Lower lobe of right lung (tissue), 2 donors: ENCODE measurements at regions not wholly inside any gene's neighbourhood (a gene's known extent, or its start where the extent isn't known, plus 50 kb on each side); places are given as distances from the start of the nearest gene placed in this dataset.

ENCODE experiments used
- ATAC-seq, 2 donors: fragments of 200-7000 bp; cut with Tn5 transposase; one replicate each; pipeline ENCODE4 v1.9.1; 2020 to 2022; ENCODE audit warnings: mild to moderate bottlenecking in 2 of 2, moderate library complexity in 2 of 2
- DNase-seq: peaks from one replicate; pipeline ENCODE4 v3.0.0-alpha.2; 2020
- H3K27ac ChIP-seq: fragments of 200-600 bp; one replicate; pipeline ENCODE4 v1.8.0; 2022
- H3K27me3 ChIP-seq: fragments of 200-600 bp; one replicate; pipeline ENCODE4 v1.8.0; 2022; ENCODE audit warnings: low read depth
- H3K36me3 ChIP-seq: fragments of 200-600 bp; one replicate; pipeline ENCODE4 v1.8.0; 2022; ENCODE audit warnings: mild to moderate bottlenecking
- H3K4me1 ChIP-seq: fragments of 200-600 bp; one replicate; pipeline ENCODE4 v1.8.0; 2022
- H3K4me3 ChIP-seq: fragments of 200-600 bp; one replicate; pipeline ENCODE4 v1.8.0; 2022; ENCODE audit warnings: mild to moderate bottlenecking
- H3K9me3 ChIP-seq: fragments of 200-600 bp; one replicate; pipeline ENCODE4 v1.8.0; 2022
- CTCF ChIP-seq: fragments of 200-600 bp; IDR thresholded peaks from one replicate; pipeline ENCODE4 v1.8.0; 2022; ENCODE audit warnings: antibody characterized with exemption, mild to moderate bottlenecking
- intact Hi-C: fragments of 100-400 bp; cut with DNase I; formaldehyde crosslinking; loops from one replicate; pipeline ENCODE4 v1.11.0; 2022
- donor health status: DM: no; HTN: yes; CAD: no; lungs with severe emphysema.

- H3K27ac ChIP-seq = no peak overlapping the region
- H3K27me3 ChIP-seq = no peaks in the 10 kb centered on the region
- TF ChIP-seq CTCF = no peak
- H3K4me3 ChIP-seq = no peak overlapping the region
- H3K4me1 ChIP-seq = no peaks in the 10 kb centered on the region
- DNase-seq (no peak), ATAC-seq (no peak)
- no peaks in the 10 kb centered on the region for H3K36me3 ChIP-seq
- intact Hi-C loops = no loop called here
- no peaks in the 10 kb centered on the region for H3K9me3 ChIP-seq
Measured at GRCh38 chr5:101796427-101796826, 499.7 kb downstream of the SLCO4C1 start.

DNA sequence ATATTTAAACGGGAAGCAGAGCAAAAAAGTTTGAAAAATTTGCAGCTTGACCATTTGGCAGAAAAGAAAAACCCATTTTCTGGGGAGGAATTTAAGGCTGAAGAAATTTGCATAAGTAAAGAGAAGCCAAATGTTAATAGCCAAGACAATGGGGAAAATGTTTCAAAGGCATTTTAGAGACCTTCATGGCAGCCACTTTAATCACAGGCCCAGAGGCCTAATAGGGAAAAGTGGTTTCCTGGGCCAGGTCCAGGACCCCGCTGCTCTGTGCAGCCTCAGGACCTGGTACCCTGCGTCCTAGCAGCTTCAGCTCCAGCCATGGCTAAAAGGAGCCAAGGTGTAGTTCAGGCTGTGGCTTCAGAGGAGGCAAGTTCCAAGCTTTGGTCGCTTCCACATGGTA, 507.3 kb downstream of the SLCO4C1 start:
- Histone ChIP-seq H3K27me3 (no peaks in the 10 kb centered on the region), H3K9me3 (no peaks in the 10 kb centered on the region), H3K27ac (no peak overlapping the region), H3K36me3 (no peaks in the 10 kb centered on the region), H3K4me1 (no peaks in the 10 kb centered on the region), H3K4me3 (no peak overlapping the region)
- DNase-seq = no peak
- ATAC-seq = no peak
- intact Hi-C loops = no loop called here
- TF ChIP-seq CTCF = no peak

- TF ChIP-seq CTCF = no peak
- Histone ChIP-seq H3K4me3 (no peak overlapping the region), H3K36me3 (no peaks in the 10 kb centered on the region), H3K27ac (no peak overlapping the region), H3K9me3 (no peaks in the 10 kb centered on the region), H3K4me1 (no peaks in the 10 kb centered on the region), H3K27me3 (no peaks in the 10 kb centered on the region)
- ATAC-seq = no peak
- intact Hi-C loops = no loop called here
- DNase-seq = no peak
Measured at GRCh38 chr5:101785090-101785489, 511.0 kb downstream of the SLCO4C1 start.

GRCh38 chr5:101783241-101784013, 512.7 kb downstream of the SLCO4C1 start:
- no peaks in the 10 kb centered on the region for H3K4me1 ChIP-seq
- peak overlapping the region; percentile 40 for H3K4me3 ChIP-seq
- no peak for DNase-seq
- no peak for TF ChIP-seq CTCF
- ATAC-seq = peak; percentile 55 to 57
- intact Hi-C loops = no loop called here
- H3K27me3 ChIP-seq = no peaks in the 10 kb centered on the region
- no peaks in the 10 kb centered on the region for H3K9me3 ChIP-seq
- H3K27ac ChIP-seq = no peak overlapping the region
- no peaks in the 10 kb centered on the region for H3K36me3 ChIP-seq

- DNase-seq = no peak
- intact Hi-C loops = no loop called here
- TF ChIP-seq CTCF = no peak
- Histone ChIP-seq H3K36me3 (no peaks in the 10 kb centered on the region), H3K9me3 (no peaks in the 10 kb centered on the region), H3K4me1 (no peaks in the 10 kb centered on the region), H3K4me3 (no peak overlapping the region), H3K27me3 (no peaks in the 10 kb centered on the region), H3K27ac (no peak overlapping the region)
- no peak for ATAC-seq
Measured at GRCh38 chr5:101782352-101783103, 513.6 kb downstream of the SLCO4C1 start.
